Retinal pigment epithelial cell (primary cell): ENCODE measurements at regions not wholly inside any gene's neighbourhood (a gene's known extent, or its start where the extent isn't known, plus 50 kb on each side); places are given as distances from the start of the nearest gene placed in this dataset.

Experiments
- DNase-seq: peaks from one replicate; pipeline ENCODE4 v3.0.0-alpha.2; 2010; ENCODE audit warnings: low read depth
- H3K4me3 ChIP-seq: 2 replicates; pipeline ENCODE4 v1.5.1; 2011; ENCODE audit warnings: mild to moderate bottlenecking, low read length, control low read depth, moderate library complexity
- CTCF ChIP-seq: conservative IDR thresholded peaks from 2 replicates; pipeline ENCODE4 v1.5.1; 2011; ENCODE audit warnings: low read depth, low read length, control low read depth, inconsistent platforms

DNA sequence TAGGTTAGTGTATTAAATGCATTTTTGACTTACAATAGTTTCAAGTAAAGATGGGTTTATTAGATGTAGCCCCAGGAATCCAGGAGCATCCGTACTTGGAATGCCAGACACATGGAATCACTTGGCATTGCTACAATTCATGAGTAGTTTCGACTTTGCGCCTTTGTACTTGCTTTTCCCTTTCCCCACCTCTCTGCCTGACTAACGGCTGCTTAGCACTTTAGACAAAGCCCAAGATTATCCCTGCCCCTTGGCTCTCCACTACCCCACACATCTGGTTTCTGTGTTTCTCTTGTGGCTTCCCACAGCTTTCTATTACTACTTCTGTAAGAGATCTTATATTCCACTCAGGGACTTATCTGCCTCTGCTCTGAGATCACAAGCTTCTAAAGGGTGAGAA is 397.7 kb upstream of the POU3F1 start:
- TF ChIP-seq CTCF = no peak
- no peak overlapping the region for H3K4me3 ChIP-seq
- no peak for DNase-seq

DNA sequence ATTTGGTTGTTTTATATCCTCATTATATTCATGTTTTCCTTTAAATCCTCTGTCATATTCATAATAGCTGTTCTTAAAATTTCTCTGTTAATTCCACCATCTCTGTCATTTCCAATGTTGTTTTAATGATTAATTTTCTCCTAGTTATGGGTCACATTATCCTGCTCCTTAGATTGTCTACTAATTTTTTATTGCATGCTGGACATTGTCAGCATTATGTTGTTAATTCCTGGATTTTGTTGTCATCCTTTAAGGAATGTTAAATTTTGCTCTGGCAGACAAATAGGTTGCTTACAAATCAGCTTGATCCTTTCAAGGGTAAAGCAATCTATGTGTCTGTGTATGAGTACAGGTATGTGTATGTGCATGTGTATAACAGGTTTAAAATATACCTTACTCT is 393.8 kb upstream of the POU3F1 start:
- no peak overlapping the region for H3K4me3 ChIP-seq
- no peak for TF ChIP-seq CTCF
- no peak for DNase-seq

DNA sequence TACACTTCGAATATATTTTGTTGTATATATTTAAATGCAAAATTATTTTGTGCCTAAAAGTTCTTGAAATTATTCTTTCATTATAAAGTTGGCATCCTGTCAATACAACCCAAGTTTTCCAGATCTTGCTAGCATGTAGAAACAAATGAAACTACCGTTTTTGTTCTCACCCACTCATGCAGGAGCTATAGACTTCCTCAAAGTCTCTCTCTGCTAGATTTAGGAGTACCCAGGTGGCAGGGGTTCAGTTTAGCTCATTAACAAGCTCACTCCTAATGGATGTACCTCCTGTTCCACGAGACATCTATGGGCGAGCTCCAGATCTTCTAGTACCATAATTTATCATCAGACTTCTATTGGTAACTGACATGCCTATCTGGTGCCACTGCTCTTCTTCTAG is 390.2 kb upstream of the POU3F1 start:
- TF ChIP-seq CTCF = no peak
- DNase-seq = no peak
- H3K4me3 ChIP-seq = no peak overlapping the region

- TF ChIP-seq CTCF = no peak
- no peak overlapping the region for H3K4me3 ChIP-seq
- no peak for DNase-seq
Observed at GRCh38 chr1:38436006-38436405, 389.4 kb upstream of the POU3F1 start.

DNA sequence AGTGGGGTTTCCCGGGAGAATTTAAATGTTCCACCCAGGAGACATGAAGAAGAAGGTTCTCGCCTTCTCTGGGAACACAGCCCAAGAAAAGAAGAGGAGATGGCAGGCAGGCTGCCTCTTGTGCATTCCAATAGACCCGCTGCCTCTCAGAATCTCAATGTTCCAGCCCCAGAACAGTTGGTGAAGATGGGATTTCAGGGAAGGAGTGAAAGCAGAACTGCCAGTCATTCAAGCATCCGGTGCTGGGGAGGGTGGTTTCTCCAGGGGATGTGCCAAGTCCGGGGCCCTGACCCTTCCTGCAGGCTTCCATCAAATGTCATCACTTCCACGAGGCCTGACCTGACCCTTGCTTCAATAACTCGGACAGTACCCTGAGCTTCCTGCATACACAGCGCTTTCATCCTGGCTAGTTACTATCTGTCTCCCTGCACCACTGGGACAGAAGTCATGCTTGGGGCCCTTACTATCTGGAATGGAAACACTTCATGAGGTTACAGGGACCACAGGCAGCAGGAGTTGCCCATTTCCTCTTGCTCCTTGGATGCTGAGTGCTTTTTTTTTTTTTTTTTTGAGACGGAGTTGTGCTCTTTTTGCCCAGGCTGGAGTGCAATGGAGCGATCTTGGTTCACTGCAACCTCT is 386.6 kb upstream of the POU3F1 start:
- H3K4me3 ChIP-seq = no peak overlapping the region
- DNase-seq = no peak
- TF ChIP-seq CTCF = no peak

DNA sequence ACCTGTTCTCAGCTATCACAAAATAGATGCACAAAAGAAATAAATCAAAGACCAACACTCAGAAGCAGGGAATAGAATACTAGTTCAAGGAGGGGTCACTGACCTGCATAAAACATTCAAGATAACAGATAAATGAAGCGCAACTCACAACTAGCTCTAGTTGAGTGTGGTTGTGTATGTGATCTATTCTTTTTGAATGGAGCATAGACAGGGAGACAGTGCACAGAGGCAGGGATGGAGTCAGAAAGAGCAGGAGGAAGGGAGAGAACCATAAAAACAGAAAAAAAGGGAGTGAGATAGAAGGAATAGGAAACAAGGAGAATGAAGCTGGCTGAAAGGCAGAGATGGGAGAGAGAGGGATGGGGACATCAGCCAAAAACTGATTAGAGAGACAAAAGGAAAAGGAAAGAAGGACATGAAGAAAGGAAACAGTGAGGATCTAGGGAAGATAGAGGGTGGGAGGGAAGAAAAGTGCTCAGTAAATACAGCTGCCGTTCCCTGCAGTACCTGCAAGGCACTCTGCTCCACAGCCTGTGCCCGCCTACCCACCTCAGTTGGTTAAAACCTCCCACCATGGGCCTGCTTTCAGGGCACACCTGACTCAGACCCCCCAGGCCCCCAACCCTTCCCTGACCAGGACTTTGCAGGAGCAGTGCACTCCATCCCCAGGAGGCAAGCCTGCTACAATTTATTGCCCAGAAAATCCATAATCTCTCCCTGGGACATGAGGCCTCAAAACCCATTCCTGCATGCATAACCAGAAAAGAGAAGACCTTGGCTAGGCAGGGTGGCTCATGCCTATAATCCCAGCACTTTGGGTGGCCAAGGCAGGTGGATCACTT is 385.2 kb upstream of the POU3F1 start:
- DNase-seq = no peak
- TF ChIP-seq CTCF = no peak
- no peak overlapping the region for H3K4me3 ChIP-seq

GRCh38 chr1:38430949-38431348 is 384.4 kb upstream of the POU3F1 start:
- H3K4me3 ChIP-seq = no peak overlapping the region
- no peak for TF ChIP-seq CTCF
- DNase-seq = no peak
